Astrocyte (in vitro differentiated cells and primary cell): ENCODE measurements at regions not wholly inside any gene's neighbourhood (a gene's known extent, or its start where the extent isn't known, plus 50 kb on each side); places are given as distances from the start of the nearest gene placed in this dataset.

Source experiments
- DNase-seq: peaks from one replicate; pipeline ENCODE4 v3.0.0-alpha.2; 2010; ENCODE audit warnings: low read depth
- FAIRE-seq: peaks from 2 replicates; lab custom pipeline; 2011; peaks lifted over from hg19 to GRCh38; lab: Jason Lieb, UNC
- H2AFZ ChIP-seq: 2 replicates; pipeline ENCODE4 v1.6.0; 2012; ENCODE audit warnings: low read depth, low read length, inconsistent platforms
- H3K27ac ChIP-seq: 2 replicates; pipeline ENCODE4 v1.5.1; 2011; ENCODE audit warnings: low read depth, low read length, inconsistent platforms
- H3K27me3 ChIP-seq: 2 replicates; pipeline ENCODE4 v1.6.0; 2011; ENCODE audit warnings: low read length, inconsistent platforms; ENCODE audit not compliant: insufficient read depth
- H3K36me3 ChIP-seq: 2 replicates; pipeline ENCODE4 v1.5.1; 2011; ENCODE audit warnings: low read length, inconsistent platforms; ENCODE audit not compliant: insufficient read depth
- H3K4me1 ChIP-seq: 2 replicates; pipeline ENCODE4 v1.5.1; 2011; ENCODE audit warnings: low read length, inconsistent platforms; ENCODE audit not compliant: insufficient read depth
- H3K4me2 ChIP-seq: 2 replicates; pipeline ENCODE4 v1.6.0; 2012; ENCODE audit warnings: low read length, inconsistent platforms
- H3K4me3 ChIP-seq: 2 replicates; pipeline ENCODE4 v1.5.1; 2011; ENCODE audit warnings: low read depth, mild to moderate bottlenecking, low read length, inconsistent platforms; ENCODE audit not compliant: insufficient read depth
- H3K79me2 ChIP-seq: 2 replicates; pipeline ENCODE4 v1.6.0; 2012; ENCODE audit warnings: mild to moderate bottlenecking, low read length, inconsistent platforms; ENCODE audit not compliant: insufficient read depth
- H3K9ac ChIP-seq: 2 replicates; pipeline ENCODE4 v1.6.0; 2012; ENCODE audit warnings: mild to moderate bottlenecking, low read length, inconsistent platforms
- H3K9me3 ChIP-seq: 2 replicates; pipeline ENCODE4 v1.5.1; 2012; ENCODE audit warnings: low read depth, mild to moderate bottlenecking, low read length, inconsistent platforms; ENCODE audit not compliant: insufficient read depth
- H4K20me1 ChIP-seq: 2 replicates; pipeline ENCODE4 v1.6.0; 2012; ENCODE audit warnings: low read length, inconsistent platforms; ENCODE audit not compliant: insufficient read depth
- H3K27ac Mint-ChIP-seq: one replicate; pipeline ENCODE4 v1.8.0; 2021; ENCODE audit warnings: mild to moderate bottlenecking, mixed read lengths; ENCODE audit not compliant: unreplicated experiment
- H3K27me3 Mint-ChIP-seq: one replicate; pipeline ENCODE4 v1.8.0; 2021; ENCODE audit warnings: low read depth, mixed read lengths; ENCODE audit not compliant: unreplicated experiment
- H3K36me3 Mint-ChIP-seq: one replicate; pipeline ENCODE4 v1.8.0; 2021; ENCODE audit warnings: low read depth, mixed read lengths; ENCODE audit not compliant: unreplicated experiment
- H3K4me1 Mint-ChIP-seq: one replicate; pipeline ENCODE4 v1.8.0; 2021; ENCODE audit warnings: low read depth, mixed read lengths; ENCODE audit not compliant: unreplicated experiment
- H3K4me3 Mint-ChIP-seq: one replicate; pipeline ENCODE4 v1.8.0; 2021; ENCODE audit warnings: mild to moderate bottlenecking, moderate library complexity, mixed read lengths; ENCODE audit not compliant: unreplicated experiment
- H3K9me3 Mint-ChIP-seq: one replicate; pipeline ENCODE4 v1.8.0; 2021; ENCODE audit warnings: mild to moderate bottlenecking, mixed read lengths; ENCODE audit not compliant: unreplicated experiment
- EZH2 ChIP-seq: IDR thresholded peaks from 2 replicates; pipeline ENCODE4 v1.6.1; 2012; ENCODE audit warnings: mild to moderate bottlenecking, low read length, inconsistent platforms; ENCODE audit not compliant: insufficient read depth
- TF ChIP-seq, protein P1 (sequence below): IDR thresholded peaks from 2 replicates; pipeline ENCODE4 v1.5.1; 2011; ENCODE audit warnings: low read depth, mild to moderate bottlenecking, inconsistent platforms, low read length, moderate library complexity; ENCODE audit not compliant: insufficient read depth

DNA sequence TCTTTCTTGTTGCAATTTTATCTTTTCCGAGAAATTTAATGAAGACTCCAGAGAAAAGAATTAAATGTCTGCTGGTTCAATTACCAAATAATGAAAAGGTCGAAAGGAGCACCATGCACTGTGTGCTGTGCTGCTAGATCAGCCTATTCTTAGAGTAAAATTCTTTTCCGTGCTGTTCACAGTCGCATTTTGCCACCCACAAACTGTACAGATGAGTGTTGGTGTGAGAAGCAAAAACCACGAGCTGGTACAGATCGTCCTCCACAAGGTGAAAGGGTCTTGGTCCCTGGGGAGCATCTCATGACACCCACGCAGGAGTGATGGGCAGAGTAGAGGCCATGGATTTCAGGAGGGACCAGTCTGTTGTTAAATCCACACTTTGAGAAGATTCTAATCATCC, 143.8 kb upstream of the PUM3 start:
- H3K4me1 ChIP-seq: no peaks in the 10 kb centered on the region
- no peak overlapping the region for H2AFZ ChIP-seq
- Mint-ChIP-seq H3K4me3 (no peak overlapping the region), H3K4me1 (peaks cover 14% of the 10 kb centered on the region), H3K36me3 (no peaks in the 10 kb centered on the region), H3K9me3 (no peaks in the 10 kb centered on the region), H3K27ac (no peak overlapping the region), H3K27me3 (no peaks in the 10 kb centered on the region)
- H4K20me1 ChIP-seq: no peaks in the 10 kb centered on the region
- no peaks in the 10 kb centered on the region for H3K36me3 ChIP-seq
- H3K4me3 ChIP-seq: no peak overlapping the region
- FAIRE-seq (no peak), DNase-seq (no peak)
- no peaks in the 10 kb centered on the region for H3K9me3 ChIP-seq
- H3K27me3 ChIP-seq: no peaks in the 10 kb centered on the region
- H3K4me2 ChIP-seq: no peak overlapping the region
- no peaks in the 10 kb centered on the region for H3K79me2 ChIP-seq
- no peak overlapping the region for H3K27ac ChIP-seq
- TF ChIP-seq EZH2: no peak
- TF ChIP-seq, protein P1, sequence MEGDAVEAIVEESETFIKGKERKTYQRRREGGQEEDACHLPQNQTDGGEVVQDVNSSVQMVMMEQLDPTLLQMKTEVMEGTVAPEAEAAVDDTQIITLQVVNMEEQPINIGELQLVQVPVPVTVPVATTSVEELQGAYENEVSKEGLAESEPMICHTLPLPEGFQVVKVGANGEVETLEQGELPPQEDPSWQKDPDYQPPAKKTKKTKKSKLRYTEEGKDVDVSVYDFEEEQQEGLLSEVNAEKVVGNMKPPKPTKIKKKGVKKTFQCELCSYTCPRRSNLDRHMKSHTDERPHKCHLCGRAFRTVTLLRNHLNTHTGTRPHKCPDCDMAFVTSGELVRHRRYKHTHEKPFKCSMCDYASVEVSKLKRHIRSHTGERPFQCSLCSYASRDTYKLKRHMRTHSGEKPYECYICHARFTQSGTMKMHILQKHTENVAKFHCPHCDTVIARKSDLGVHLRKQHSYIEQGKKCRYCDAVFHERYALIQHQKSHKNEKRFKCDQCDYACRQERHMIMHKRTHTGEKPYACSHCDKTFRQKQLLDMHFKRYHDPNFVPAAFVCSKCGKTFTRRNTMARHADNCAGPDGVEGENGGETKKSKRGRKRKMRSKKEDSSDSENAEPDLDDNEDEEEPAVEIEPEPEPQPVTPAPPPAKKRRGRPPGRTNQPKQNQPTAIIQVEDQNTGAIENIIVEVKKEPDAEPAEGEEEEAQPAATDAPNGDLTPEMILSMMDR: no peak
- no peak overlapping the region for H3K9ac ChIP-seq

DNA sequence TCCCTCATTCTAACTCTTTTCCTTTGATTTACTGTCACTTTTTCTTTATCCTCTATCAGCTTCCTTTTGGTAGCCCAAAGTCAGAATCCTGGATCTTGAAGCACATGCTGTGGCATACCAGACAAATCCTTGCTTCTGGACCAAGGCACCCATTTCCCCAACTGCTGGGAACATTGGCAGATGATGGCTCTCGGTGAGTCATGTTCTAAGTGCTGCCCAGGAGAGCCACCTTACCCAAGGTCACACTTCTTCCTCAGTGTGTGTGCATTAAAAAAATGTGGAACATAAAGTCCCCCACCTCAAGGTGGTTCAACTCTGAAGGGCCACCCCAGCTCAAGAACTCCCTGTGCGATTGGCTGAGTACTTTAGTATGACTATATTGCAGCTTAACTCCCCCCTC, 141.4 kb upstream of the PUM3 start:
- Mint-ChIP-seq H3K4me3 (no peak overlapping the region), H3K9me3 (no peaks in the 10 kb centered on the region), H3K4me1 (peaks cover 14% of the 10 kb centered on the region), H3K27me3 (peaks cover 2% of the 10 kb centered on the region), H3K27ac (no peak overlapping the region), H3K36me3 (no peaks in the 10 kb centered on the region)
- no peaks in the 10 kb centered on the region for H3K9me3 ChIP-seq
- no peak for DNase-seq
- H3K4me2 ChIP-seq: no peak overlapping the region
- no peak overlapping the region for H3K27ac ChIP-seq
- no peak overlapping the region for H3K9ac ChIP-seq
- no peaks in the 10 kb centered on the region for H3K4me1 ChIP-seq
- no peak overlapping the region for H3K4me3 ChIP-seq
- no peak for FAIRE-seq
- H4K20me1 ChIP-seq: no peaks in the 10 kb centered on the region
- H3K27me3 ChIP-seq: no peaks in the 10 kb centered on the region
- H3K79me2 ChIP-seq: no peaks in the 10 kb centered on the region
- H3K36me3 ChIP-seq: no peaks in the 10 kb centered on the region
- no peak for TF ChIP-seq EZH2
- TF ChIP-seq, protein P1: no peak
- no peak overlapping the region for H2AFZ ChIP-seq

DNA sequence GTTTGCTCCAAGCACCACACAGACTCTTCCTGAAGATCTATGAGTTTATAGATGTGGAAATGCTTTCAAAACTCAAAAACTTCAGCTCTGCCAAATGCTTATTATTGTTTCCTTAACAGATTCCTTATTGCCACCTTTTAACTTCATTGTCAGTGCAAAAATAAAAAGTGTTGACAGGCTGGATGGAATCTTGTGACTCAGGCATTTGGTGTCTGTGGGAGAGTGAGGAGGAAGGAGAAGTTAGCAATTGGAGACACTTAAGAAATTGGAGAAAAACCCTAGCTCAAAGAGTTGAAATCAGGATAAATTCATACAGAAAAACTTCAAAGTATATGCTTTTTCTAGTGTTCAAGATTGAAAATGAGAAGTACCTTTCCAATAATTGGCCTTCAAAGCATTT, 140.6 kb upstream of the PUM3 start:
- H3K79me2 ChIP-seq: no peaks in the 10 kb centered on the region
- no peak overlapping the region for H2AFZ ChIP-seq
- no peak overlapping the region for H3K27ac ChIP-seq
- no peak overlapping the region for H3K4me2 ChIP-seq
- H3K27me3 ChIP-seq: no peaks in the 10 kb centered on the region
- no peaks in the 10 kb centered on the region for H4K20me1 ChIP-seq
- peaks cover 2% of the 10 kb centered on the region for H3K27me3 Mint-ChIP-seq
- H3K9me3 Mint-ChIP-seq: no peaks in the 10 kb centered on the region
- H3K4me1 Mint-ChIP-seq: peaks cover 14% of the 10 kb centered on the region
- H3K4me3 Mint-ChIP-seq: no peak overlapping the region
- TF ChIP-seq, protein P1: no peak
- no peak for TF ChIP-seq EZH2
- DNase-seq: no peak
- H3K9me3 ChIP-seq: no peaks in the 10 kb centered on the region
- H3K36me3 Mint-ChIP-seq: no peaks in the 10 kb centered on the region
- H3K4me1 ChIP-seq: no peaks in the 10 kb centered on the region
- H3K9ac ChIP-seq: no peak overlapping the region
- no peak for FAIRE-seq
- H3K27ac Mint-ChIP-seq: no peak overlapping the region
- H3K36me3 ChIP-seq: no peaks in the 10 kb centered on the region
- H3K4me3 ChIP-seq: no peak overlapping the region
